Right lobe of liver (tissue), 4 donors: ENCODE measurements at regions not wholly inside any gene's neighbourhood (a gene's known extent, or its start where the extent isn't known, plus 50 kb on each side); places are given as distances from the start of the nearest gene placed in this dataset.

Experiments
- POLR2A ChIP-seq: fragments of 450-650 bp; IDR thresholded peaks from one replicate; pipeline ENCODE4 v1.6.1; 2017; ENCODE audit warnings: antibody characterized with exemption, mild to moderate bottlenecking
- TF ChIP-seq, protein P1 (sequence below), 4 donors: fragments of 200-600 bp in 3 of 4; fragments of 450-650 bp in 1 of 4; IDR thresholded peaks; one replicate each; pipeline versions ENCODE4 v1.5.1 to v1.8.0; 2016 to 2022; ENCODE audit warnings: antibody characterized with exemption in 4 of 4, mild to moderate bottlenecking in 2 of 4
- donor health status: DM: no; HTN: no; CAD: no.
- donor health status: DM: no; HTN: no; CAD: no.
- donor health status: DM: no; HTN: yes; CAD: no.

DNA sequence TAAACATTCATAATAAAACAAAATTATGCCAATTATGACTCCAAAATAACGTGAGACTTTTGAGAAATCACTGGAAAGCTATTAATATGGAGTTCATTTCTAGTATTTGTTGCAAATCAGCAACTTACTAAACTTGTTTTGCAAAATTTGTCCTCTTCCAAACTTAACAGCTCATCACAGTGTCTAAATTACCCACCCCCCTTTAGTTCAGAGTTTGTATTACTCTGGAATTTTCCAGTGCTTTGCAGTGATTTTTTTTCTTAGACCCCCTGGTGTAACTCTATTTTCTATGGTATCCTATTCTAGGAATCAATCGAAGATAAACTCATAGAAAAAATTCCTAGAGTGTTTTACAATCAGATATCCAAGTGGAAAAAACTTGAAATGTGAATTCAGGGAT lies 72.4 kb upstream of the CACHD1 start:
- TF ChIP-seq, protein P1, sequence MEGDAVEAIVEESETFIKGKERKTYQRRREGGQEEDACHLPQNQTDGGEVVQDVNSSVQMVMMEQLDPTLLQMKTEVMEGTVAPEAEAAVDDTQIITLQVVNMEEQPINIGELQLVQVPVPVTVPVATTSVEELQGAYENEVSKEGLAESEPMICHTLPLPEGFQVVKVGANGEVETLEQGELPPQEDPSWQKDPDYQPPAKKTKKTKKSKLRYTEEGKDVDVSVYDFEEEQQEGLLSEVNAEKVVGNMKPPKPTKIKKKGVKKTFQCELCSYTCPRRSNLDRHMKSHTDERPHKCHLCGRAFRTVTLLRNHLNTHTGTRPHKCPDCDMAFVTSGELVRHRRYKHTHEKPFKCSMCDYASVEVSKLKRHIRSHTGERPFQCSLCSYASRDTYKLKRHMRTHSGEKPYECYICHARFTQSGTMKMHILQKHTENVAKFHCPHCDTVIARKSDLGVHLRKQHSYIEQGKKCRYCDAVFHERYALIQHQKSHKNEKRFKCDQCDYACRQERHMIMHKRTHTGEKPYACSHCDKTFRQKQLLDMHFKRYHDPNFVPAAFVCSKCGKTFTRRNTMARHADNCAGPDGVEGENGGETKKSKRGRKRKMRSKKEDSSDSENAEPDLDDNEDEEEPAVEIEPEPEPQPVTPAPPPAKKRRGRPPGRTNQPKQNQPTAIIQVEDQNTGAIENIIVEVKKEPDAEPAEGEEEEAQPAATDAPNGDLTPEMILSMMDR (IDR thresholded peaks at IDR 0.05) = no peak
- TF ChIP-seq POLR2A = no peak
